ENCODE measurements at regions not wholly inside any gene's neighbourhood (a gene's known extent, or its start where the extent isn't known, plus 50 kb on each side); places are given as distances from the start of the nearest gene placed in this dataset.
"Not testable (repeated sequence)": the region's sequence is repeated elsewhere in the genome, so short reads cannot be mapped to it uniquely, and the experiment has no call there.

DNA sequence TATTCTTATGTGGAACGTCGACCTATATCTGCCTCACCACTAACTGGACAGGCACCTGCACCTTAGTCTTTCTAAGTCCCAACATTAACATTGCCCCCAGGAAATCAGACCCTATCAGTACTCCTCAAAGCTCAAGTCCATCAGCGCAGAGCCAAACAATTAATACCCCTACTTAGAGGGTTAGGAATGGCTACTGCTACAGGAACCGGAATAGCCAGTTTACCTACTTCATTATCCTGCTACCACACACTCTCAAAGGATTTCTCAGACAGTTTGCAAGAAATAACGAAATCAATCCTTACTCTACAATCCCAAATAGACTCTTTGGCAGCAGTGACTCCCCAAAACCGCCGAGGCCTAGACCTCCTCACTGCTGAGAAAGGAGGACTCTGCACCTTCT lies 123.1 kb upstream of the CRY1 start:
- ATAC-seq (ENCODE audit: poor library complexity); DNase-seq; intact Hi-C loops (cut with DNase I): not testable (repeated sequence)

DNA sequence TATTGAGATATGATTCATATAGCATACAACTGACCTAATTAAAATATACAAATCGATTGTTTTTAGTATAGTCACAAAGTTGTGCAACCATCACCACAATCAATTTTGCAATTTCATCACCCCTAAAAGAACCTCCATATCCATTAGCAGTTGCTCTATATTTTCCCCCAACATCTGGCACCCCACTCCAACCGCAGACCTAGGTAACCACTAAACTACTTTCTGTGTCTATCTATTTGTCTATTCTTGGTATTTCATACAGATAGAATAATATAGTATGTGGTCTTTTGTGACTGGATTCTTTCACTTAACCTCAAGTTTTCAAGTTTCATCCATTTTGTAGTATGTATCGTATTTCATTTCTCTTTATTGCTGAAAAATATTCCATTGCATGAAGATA lies 126.0 kb upstream of the CRY1 start:
- intact Hi-C loops (cut with DNase I): no loop called here
- DNase-seq: no peak
- no peak for ATAC-seq (ENCODE audit: poor library complexity)

DNA sequence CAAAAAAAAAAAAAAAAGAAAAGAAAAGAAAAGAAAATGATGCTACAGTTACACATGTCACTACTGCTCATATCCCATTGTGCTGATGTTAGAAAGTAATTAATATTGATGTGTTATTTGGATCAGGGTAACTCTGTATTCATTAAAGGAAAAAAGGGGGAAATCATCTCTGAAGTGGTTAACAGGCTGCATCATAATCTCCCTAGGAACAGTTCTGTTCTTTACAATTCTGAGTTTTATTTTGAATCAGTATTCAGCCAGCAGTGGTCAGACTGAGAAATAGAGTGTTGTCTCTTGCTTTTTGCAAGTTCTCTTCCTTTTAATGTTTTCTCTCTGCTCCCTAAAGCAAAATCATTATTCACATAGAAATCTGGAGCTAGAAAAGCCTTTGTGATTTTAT lies 128.6 kb upstream of the CRY1 start:
- DNase-seq (no peak), ATAC-seq (ENCODE audit: poor library complexity) (no peak)
- intact Hi-C loops (cut with DNase I): no loop called here

DNA sequence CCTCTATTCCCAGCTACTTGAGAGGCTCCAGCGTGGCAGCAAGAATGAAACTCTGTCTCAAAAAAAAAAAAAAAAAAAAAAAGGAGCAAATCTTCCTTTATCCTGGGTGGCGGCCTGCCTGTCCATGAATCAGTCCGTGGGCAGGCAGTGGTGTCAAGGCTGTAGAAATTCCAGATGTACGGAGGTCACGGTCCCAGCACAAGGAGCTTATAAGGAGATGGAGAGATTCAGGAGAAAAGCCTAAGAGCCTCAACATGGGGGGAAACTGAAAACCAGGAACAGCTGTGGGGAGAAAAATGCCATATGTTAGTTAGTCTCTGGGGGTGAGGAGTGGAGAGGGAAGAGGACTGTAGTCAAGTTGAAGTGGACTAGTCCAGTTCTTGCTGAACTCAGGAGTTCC lies 130.5 kb upstream of the CRY1 start:
- DNase-seq (no peak), ATAC-seq (ENCODE audit: poor library complexity) (no peak)
- intact Hi-C loops (cut with DNase I): no loop called here

DNA sequence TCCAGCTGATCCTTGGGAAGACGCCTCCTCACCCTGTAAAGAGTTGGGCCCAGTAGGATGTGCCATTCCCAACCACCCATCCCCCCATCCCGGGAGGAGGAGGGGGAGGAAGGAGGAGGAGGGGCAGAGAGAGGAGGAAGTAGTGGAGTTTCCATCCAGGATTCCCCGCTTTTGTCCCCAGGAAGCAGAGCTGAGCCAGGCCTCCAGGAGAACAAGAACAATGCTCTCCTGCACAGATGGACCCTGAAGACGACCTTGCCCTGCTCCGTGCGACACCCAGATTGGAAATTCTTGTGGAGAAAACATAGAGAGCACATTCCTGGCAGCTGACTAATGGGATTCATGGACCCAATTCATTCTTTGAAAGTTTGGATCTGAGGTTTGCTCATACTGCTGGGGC lies 132.3 kb upstream of the CRY1 start:
- intact Hi-C loops (cut with DNase I): no loop called here
- no peak for DNase-seq
- no peak for ATAC-seq (ENCODE audit: poor library complexity)

DNA sequence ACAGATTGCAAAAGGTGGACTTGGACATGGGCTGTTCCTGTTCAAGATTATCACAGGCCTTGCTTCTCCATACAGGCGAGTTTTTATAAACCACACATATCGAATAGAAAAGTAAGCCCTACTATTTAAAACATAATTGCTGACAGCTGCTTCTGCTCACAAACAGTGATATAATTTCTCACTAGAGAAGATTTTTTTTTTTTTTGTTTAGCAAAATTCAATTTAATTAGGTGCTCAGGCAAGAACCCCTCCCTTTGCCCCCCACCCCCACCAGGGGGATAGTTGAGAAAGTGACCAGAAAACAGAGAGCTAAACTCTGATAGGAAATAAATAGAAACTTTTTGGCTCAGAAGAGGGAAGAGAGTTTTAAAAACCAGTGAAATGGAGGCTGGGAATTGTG lies 132.8 kb upstream of the CRY1 start:
- intact Hi-C loops (cut with DNase I): no loop called here
- DNase-seq (no peak), ATAC-seq (ENCODE audit: poor library complexity) (no peak)

DNA sequence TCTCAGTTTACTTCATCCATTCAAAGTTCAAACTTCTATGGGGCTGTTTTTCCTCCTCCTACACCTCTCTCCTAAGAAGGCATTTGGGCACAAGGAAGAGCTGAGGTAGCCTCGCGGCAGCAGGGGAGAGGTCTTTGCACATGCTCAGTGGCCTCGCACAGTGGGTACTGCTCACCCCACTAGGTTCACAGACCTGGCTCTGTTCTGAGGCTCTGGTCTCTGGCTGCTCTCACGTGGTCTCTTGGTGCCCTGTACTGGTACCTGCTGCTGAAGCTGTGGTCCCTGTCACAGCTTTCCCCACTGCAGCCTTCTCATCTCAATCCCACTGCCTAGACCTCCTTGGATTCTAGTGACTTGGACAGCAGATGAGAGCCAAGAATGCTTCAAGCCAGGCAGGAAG lies 134.7 kb upstream of the CRY1 start:
- ATAC-seq (ENCODE audit: poor library complexity) (no peak), DNase-seq (no peak)
- intact Hi-C loops (cut with DNase I): no loop called here

DNA sequence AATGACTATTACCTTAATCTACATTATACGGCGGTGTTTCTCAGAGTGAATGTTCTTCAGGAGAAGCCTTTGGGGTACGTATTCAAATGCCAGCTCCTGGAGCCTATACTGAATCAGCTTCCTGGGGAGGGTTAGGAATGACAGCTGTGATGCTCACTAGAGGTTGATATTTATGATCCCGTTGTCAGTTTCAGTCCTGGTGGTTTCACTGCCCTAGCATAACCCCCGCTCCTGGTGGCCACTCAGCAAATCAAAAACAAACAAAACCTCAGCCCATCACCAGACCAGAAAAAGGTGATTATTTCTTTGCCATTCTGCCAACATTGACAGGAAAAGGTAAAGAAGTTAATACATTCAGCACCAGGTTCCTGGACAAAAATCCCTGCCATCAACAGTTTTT lies 136.5 kb upstream of the CRY1 start:
- ATAC-seq (ENCODE audit: poor library complexity): no peak
- intact Hi-C loops (cut with DNase I): no loop called here
- DNase-seq: no peak

DNA sequence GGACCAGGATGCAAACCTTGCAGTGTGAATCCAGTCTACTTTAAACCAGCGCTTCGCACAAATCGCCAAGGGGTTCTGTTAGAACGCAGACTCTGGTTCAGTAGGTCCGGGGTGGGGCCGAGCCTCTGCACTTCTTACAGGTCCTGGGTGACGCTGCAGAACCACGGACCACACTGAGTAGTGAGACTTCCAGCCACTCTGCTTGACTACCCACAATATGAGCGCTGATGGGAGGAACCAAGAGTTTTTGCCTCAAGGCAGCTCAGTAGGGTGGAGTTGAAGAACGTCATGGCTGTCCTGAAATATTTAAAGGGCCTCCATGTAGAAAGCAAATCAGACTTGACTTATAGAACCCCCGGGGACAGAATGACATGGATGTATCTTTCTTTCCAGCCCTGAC lies 138.0 kb upstream of the CRY1 start:
- no peak for DNase-seq
- intact Hi-C loops (cut with DNase I): no loop called here
- ATAC-seq (ENCODE audit: poor library complexity): no peak

DNA sequence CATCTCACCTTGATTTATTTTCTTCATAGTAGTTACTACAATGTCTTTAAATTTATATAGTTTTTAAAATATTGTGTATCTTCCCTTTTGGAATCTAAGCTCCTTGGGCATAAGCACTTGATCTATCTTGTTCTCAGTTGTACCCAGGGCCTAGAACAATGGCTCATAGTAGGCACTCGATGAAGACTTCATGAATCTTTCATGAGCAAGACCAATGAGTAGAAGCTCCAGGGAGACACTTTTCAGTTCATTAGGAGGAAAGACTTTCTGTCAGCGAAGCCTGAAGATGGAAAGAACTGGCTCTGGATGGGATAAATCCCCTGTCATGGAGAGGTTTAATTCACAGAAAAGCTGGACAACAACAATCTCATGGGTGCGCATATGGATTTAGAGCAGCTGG lies 140.2 kb upstream of the CRY1 start:
- DNase-seq (no peak), ATAC-seq (ENCODE audit: poor library complexity) (no peak)
- intact Hi-C loops (cut with DNase I): no loop called here

DNA sequence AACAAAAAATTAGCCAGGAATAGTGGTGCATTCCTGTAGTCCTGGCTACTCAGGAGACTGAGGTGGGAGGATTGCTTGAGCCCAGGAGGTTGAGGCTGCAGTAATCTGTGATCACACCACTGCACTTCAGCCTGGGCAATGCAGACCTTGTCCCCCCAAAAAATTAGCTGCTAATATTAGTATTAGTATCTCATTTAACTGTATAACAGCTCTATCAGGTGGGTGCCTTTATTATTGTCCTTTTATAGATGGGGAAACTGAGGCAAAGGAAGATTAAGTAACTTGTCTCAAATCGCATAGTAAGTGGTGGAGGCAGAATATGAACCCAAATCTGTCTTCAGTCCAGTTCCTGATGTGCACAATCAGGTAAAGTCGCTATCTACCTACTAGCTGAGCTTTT lies 142.3 kb upstream of the CRY1 start:
- no peak for DNase-seq
- intact Hi-C loops (cut with DNase I): no loop called here
- ATAC-seq (ENCODE audit: poor library complexity): no peak

DNA sequence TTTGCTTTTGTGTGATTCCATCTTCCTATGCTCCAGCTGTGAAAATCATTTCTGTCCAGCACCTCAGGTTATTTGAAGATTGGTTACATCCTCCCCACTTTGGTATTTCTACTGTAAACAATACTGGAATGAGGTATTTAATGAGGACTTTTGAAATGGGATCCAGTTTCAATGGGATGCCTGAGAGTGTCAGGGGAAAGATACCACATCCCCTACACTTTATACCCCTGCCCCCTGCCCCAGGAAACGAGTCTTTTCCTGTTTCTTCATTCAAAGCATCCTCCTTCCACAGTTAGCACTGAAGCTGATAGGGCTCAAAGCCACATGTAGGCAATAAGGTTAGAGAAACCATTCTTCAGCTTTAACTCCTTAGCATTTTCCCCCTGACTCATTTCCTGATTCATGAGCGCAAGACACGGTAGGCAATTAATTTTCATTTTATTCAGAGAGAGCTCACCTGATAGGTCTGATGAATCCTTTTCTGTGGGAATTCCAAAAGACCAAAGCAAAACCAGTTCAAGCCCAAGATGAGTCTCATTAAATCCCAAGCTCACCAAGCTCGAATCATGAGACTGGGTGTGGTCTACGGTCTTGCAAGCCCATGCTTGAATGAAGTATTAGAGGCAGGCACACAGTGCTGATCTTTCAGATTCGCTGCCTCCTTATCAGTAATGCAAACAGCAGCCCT lies 143.6 kb upstream of the CRY1 start:
- intact Hi-C loops (cut with DNase I): no loop called here
- DNase-seq (no peak), ATAC-seq (ENCODE audit: poor library complexity) (no peak)

DNA sequence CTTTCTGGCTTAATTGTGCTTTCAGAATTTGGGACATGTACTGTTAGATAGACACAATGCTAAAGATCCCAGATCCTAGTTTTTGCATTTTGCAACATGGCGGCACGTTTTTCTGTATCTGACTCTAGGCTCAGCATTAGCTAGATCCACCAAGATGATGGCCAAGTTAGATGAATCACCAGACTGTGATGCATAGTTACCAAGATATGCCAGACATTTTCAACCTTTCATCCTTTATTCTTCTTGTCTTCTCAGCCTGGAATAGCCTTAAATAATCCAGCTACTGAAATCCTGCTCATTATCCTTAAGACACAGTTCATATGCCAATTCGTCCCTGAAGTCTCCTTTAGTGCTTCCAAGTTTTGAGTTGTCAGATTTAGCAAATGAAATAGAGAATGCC lies 144.9 kb upstream of the CRY1 start:
- intact Hi-C loops (cut with DNase I): no loop called here
- no peak for DNase-seq
- ATAC-seq (ENCODE audit: poor library complexity): no peak

DNA sequence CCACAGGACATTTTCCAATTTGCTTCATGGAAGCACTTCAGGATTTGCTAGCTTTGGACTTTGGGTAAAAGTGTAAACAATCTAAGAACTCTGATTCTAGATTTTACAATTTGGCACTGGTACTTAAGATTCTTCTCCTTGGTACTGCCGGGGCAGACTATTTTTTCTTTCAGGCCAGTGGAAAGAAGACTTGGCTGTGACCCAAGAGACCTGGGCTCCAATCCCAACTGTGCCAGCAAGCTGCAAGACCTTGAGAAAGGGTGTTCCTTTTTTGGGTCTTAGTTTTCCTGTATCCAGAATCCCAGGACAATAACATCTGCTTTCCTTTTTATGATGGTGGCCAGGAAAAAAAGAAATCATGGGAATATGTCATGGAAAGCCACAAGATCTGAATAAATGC lies 148.1 kb upstream of the CRY1 start:
- DNase-seq (no peak), ATAC-seq (ENCODE audit: poor library complexity) (no peak)
- intact Hi-C loops (cut with DNase I): no loop called here

DNA sequence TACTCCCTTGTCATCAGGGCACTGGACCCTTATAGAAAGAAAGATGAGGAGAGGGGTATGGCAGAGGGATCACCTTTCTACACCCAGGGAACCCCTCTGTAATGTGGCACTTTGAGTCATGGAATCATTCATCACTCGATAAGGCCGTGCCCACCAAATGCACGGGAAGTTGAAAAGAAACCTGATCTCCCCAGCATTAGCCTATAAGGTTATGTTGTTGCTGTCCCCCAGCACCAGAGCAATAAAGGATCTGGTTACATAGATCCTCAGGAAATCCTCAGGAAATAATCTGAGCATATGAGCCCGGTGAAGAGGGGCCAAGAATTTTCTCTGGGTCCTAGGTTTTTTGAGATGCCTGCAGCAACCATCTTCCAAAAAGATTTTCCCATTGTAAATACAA lies 148.8 kb upstream of the CRY1 start:
- intact Hi-C loops (cut with DNase I): no loop called here
- ATAC-seq (ENCODE audit: poor library complexity): no peak

DNA sequence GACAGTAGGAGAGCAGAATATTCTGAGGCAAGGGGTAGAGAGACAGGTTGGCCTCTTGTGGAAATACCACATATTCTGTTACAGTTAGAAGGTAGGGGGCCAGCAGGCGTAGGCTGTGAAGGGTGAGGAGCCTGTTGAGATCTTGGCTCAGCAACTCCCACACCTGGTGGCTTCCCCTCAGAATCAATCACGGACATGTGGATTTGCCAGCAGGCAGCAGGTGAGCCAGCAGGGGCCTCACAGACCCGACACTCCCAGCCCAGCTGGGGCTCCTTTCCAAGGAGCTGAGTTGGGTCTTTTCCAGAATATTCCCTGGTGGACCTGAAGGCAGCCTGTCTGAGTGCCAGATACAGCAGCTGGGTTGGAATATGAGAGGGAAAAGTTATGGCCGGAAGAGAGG lies 150.0 kb upstream of the CRY1 start:
- DNase-seq (no peak), ATAC-seq (ENCODE audit: poor library complexity) (no peak)

More for the DNA sequence above, 148.8 kb upstream of the CRY1 start:
- DNase-seq: no peak

DNA sequence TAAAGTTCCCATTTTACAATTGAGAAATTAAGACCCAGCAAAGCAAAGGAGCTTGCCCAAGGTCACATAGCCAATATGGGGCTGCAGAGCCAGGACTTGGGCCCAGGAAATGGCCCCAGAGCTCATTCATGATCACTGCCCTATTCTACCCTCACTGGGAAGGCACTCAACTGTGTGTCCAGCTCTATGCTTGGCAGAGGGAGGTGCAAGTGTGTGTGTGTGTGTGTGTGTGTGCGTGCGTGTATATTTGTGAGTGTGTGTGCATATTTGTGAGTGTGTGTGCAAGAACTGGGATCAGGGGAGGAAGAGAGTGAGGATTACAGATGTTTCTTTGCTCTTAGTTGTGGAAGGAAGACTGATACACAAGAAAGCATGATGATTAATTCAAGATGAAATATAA lies 151.2 kb upstream of the CRY1 start:
- intact Hi-C loops (cut with DNase I): no loop called here
- ATAC-seq (ENCODE audit: poor library complexity): no peak

More for the DNA sequence above, 150.0 kb upstream of the CRY1 start:
- intact Hi-C loops (cut with DNase I): no loop called here

DNA sequence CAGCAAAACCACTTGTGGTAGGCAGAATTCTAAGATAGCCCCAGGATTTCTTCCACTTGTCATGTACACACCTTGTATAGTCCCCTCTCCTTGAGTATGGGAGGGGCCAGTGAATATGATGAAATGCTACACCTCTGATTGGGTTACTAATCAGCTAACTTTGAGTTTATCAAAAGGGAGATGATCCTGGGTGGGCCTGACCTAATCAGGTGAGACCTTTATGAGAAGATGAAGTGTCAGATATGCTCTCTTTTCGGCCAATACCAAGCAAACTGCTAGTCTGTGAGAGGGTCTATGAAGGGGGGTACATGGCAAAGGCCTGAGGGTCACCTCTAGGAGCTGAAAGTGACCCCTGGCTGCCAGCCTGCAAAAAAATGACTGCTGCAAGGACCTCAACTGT lies 154.3 kb upstream of the CRY1 start:
- ATAC-seq (ENCODE audit: poor library complexity): no peak
- no peak for DNase-seq
- intact Hi-C loops (cut with DNase I): no loop called here

More for the DNA sequence above, 151.2 kb upstream of the CRY1 start:
- DNase-seq: no peak

DNA sequence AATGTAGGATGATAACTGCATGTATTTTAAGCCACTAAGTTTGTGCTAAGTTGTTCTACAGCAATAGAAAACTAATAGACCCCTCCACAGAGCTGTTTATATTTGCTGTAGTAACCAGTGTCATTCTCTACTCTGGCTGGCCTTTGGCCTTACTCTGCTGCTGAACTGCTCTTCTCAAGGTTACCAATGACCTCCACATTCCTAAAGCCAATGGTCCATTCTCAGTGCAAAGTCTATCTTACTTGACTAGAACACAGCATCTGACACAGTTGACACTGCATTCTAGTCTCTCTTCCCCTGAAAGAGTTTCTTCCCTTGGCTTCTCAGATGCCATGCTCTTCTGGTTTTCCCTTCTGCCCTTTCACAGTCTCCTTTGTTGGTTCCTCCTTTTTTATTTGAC lies 154.8 kb upstream of the CRY1 start:
- DNase-seq (no peak), ATAC-seq (ENCODE audit: poor library complexity) (no peak)
- intact Hi-C loops (cut with DNase I): no loop called here

DNA sequence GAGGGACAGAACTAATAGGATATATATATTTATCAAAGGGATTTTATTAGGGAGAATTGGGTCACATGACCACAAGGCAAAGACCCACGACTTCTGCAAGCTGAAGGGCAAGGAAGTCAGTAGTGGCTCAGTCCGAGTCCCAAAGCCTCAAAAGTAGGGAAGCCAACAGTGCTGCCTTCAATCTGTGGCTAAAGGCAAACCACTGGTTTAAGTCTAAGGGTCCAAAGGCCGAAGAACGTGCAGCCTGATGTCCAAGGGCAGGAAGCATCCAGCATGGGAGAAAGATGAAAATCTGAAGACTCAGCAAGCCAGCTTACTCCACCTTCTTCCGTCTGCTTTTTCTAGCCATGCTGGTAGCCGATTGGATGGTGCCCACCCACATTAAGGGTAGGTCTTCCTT lies 157.9 kb upstream of the CRY1 start:
- intact Hi-C loops (cut with DNase I): no loop called here
- ATAC-seq (ENCODE audit: poor library complexity) (no peak), DNase-seq (no peak)

DNA sequence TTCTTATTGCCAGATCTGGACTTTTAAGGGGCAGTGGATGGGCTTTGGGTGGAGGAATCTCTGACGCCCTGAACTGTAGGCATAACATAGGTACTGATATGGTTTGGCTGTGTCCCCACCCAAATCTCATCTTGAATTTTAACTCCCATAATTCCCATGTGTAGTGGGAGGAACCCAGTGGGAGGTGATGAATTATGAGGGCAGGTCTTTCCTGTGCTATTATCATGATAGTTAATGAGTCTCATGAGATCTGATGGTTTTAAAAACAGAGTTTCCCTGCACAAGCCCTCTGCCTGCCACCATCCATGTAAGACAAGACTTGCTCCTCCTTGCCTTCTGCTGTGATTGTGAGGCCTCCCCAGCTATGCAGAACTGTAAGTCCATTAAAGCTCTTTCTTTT lies 160.0 kb upstream of the CRY1 start:
- intact Hi-C loops (cut with DNase I): no loop called here
- DNase-seq (no peak), ATAC-seq (ENCODE audit: poor library complexity) (no peak)

Data from Right ventricle myocardium superior (tissue), 1 donor.